Sigmoid colon (tissue), 6 donors: ENCODE measurements at regions not wholly inside any gene's neighbourhood (a gene's known extent, or its start where the extent isn't known, plus 50 kb on each side); places are given as distances from the start of the nearest gene placed in this dataset.
"Not testable (repeated sequence)": the region's sequence is repeated elsewhere in the genome, so short reads cannot be mapped to it uniquely, and the experiment has no call there.

Source experiments
- DNase-seq: peaks from one replicate; pipeline ENCODE4 v3.0.0-alpha.2; 2019
- H3K27ac ChIP-seq, 4 donors: fragments of 200-600 bp; sonication (generic); one replicate each; pipeline ENCODE4 v1.5.1; 2016 to 2019; ENCODE audit warnings: mild to moderate bottlenecking in 1 of 4
- H3K27me3 ChIP-seq, 3 donors: fragments of 200-600 bp; sonication (generic); one replicate each; pipeline ENCODE4 v1.5.1; 2019; ENCODE audit warnings: mild to moderate bottlenecking in 1 of 3
- H3K36me3 ChIP-seq, 4 donors: fragments of 200-600 bp; sonication (generic); one replicate each; pipeline ENCODE4 v1.5.1; 2016 to 2019
- H3K4me1 ChIP-seq, 4 donors: fragments of 200-600 bp; sonication (generic); one replicate each; pipeline ENCODE4 v1.5.1; 2017 to 2019
- H3K4me3 ChIP-seq, 4 donors: fragments of 200-600 bp; sonication (generic); one replicate each; pipeline ENCODE4 v1.5.1; 2017 to 2019; ENCODE audit warnings: mild to moderate bottlenecking in 2 of 4, moderate library complexity in 1 of 4
- H3K9me3 ChIP-seq, 4 donors: fragments of 200-600 bp in 3 of 4; sonication (generic) in 3 of 4; one replicate each; pipeline versions ENCODE4 v1.5.1 to v1.6.1; 2013 to 2019
- EP300 ChIP-seq, 4 donors: sonication (generic); formaldehyde crosslinking; IDR thresholded peaks; one replicate each; pipeline ENCODE4 v1.6.1; 2017; ENCODE audit warnings: antibody characterized with exemption in 4 of 4
- POLR2A ChIP-seq, 2 donors: fragments of 450-650 bp; IDR thresholded peaks; one replicate each; pipeline ENCODE4 v1.6.1; 2016; ENCODE audit warnings: antibody characterized with exemption in 2 of 2, mild to moderate bottlenecking in 2 of 2, moderate library complexity in 2 of 2
- POLR2AphosphoS5 ChIP-seq, 4 donors: sonication (generic); formaldehyde crosslinking; IDR thresholded peaks; one replicate each; pipeline ENCODE4 v1.6.1; 2017; ENCODE audit warnings: antibody characterized with exemption in 4 of 4
- WGBS, 2 donors: extraction: QIAGEN DNeasy Blood & Tissue Kit; methylation state at CpG; one replicate each; pipeline ENCODE4 v1.1.7; 2013; 5-methylcytosine and 5-hydroxymethylcytosine counted together
- intact Hi-C: fragments of 100-400 bp; cut with DNase I; formaldehyde crosslinking; loops from one replicate; pipeline ENCODE4 v1.15.1; 2023
- TF ChIP-seq, protein P1 (sequence below), 4 experiments: fragments of 450-650 bp in 3 of 4; fragments of 200-600 bp in 1 of 4; IDR thresholded peaks; one replicate each; pipeline ENCODE4 v1.5.1; 2016 to 2019; ENCODE audit warnings: antibody characterized with exemption in 4 of 4, mild to moderate bottlenecking in 3 of 4, moderate library complexity in 2 of 4
- donor health status: healthy with polysubstance abuse.
- donor health status: healthy.

DNA sequence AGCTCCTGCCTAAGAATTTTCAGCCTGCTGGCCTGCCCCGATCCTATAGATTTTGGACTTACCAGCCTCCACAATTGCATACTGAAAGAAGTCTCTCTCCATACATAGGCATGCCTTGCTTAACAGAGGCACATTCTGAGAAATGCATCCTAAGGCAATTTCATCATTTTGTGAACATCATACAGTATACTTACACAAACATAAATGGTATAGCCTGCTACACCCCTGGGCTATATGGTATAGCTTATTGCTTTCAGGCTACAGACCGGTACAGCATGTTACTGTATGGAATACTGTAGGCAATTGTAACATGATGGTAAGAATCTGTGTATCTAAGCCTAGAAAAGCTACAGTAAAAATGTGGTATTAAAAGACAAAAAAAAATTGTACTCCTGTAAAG, 174.7 kb downstream of the NRIP1 start:
- Histone ChIP-seq H3K4me3 (no peak overlapping the region), H3K36me3 (no peaks in the 10 kb centered on the region), H3K4me1 (no peaks in the 10 kb centered on the region), H3K27me3 (no peaks in the 10 kb centered on the region), H3K9me3 (no peaks in the 10 kb centered on the region), H3K27ac (no peak overlapping the region)
- no peak for DNase-seq
- intact Hi-C loops, result no loop called here
- no peak for TF ChIP-seq EP300 (IDR thresholded peaks at IDR 0.05)
- 96 to 97% methylated on average over 2 of the region's 2 CpGs for WGBS, 2 donors

DNA sequence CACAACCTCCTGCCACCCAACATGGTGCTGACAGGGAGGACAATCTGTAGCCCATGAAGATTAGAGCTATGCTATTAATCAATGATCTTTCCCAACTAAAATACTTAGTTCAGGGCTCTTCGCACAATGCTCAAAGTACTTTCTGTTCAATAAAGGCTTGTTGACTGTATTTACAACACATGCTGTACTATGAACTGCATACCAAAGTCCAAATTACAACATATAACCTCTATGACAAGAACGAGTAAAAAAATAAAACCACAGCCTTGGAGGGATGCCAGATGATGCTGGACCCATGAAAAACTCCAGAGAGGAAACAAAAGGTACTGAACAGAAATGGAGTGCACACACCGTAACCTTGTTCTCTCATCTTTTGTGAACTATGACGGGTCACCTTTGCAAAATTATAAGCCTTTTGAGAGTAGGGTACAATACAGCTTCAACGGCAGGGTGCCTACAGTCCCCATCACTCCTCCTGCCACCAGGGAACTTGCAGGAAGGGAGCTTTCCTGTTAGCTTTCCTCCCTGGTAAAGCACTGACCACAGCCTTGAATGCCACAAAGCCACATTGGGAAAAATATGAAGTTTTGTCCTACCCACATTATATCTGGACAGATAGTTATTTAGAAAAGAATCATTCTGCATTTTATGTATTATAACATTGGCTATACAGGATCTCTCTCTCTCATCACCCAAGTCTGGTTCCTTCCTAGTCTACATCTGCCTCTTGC, 175.6 kb downstream of the NRIP1 start:
- peak overlapping the region in 1 of 4 donors; percentile 14 for H3K27ac ChIP-seq
- H3K4me3 ChIP-seq, result no peak overlapping the region
- no peaks in the 10 kb centered on the region for H3K4me1 ChIP-seq
- no peak for DNase-seq
- intact Hi-C loops, result no loop called here
- no peaks in the 10 kb centered on the region for H3K27me3 ChIP-seq
- 26 to 43% methylated on average over 5 of the region's 5 CpGs for WGBS, 2 donors
- H3K36me3 ChIP-seq, result no peaks in the 10 kb centered on the region
- TF ChIP-seq POLR2A (IDR thresholded peaks at IDR 0.05) (no peak), POLR2AphosphoS5 (IDR thresholded peaks at IDR 0.05) (no peak), EP300 (IDR thresholded peaks at IDR 0.05) (no peak)
- TF ChIP-seq, protein P1, sequence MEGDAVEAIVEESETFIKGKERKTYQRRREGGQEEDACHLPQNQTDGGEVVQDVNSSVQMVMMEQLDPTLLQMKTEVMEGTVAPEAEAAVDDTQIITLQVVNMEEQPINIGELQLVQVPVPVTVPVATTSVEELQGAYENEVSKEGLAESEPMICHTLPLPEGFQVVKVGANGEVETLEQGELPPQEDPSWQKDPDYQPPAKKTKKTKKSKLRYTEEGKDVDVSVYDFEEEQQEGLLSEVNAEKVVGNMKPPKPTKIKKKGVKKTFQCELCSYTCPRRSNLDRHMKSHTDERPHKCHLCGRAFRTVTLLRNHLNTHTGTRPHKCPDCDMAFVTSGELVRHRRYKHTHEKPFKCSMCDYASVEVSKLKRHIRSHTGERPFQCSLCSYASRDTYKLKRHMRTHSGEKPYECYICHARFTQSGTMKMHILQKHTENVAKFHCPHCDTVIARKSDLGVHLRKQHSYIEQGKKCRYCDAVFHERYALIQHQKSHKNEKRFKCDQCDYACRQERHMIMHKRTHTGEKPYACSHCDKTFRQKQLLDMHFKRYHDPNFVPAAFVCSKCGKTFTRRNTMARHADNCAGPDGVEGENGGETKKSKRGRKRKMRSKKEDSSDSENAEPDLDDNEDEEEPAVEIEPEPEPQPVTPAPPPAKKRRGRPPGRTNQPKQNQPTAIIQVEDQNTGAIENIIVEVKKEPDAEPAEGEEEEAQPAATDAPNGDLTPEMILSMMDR (IDR thresholded peaks at IDR 0.05), result no peak
- H3K9me3 ChIP-seq, result no peaks in the 10 kb centered on the region

DNA sequence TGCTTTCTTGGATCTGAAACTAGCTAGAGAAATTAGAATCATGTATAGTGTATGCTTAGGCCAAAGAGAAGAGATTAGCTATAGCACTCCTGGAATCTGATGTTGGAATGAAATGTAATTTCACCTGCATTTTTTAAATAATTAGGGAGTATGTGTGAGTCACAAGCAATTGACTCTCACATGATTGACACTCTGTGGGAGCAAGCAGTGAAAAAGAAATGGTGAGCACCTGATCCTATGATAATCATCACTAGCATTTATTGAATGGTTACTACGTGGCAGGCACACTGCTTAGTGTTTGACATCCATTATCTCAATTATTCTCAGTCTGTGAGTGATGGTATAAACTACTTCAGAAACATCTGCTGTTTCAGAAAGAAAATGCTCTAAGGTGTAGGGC, 176.6 kb downstream of the NRIP1 start:
- intact Hi-C loops, result no loop called here
- no peaks in the 10 kb centered on the region for H3K36me3 ChIP-seq
- no peaks in the 10 kb centered on the region for H3K9me3 ChIP-seq
- no peaks in the 10 kb centered on the region for H3K27me3 ChIP-seq
- whole genome bisulfite sequencing, 2 donors, result 26 to 65% methylated on average over 1 of the region's 1 CpG
- no peak overlapping the region for H3K27ac ChIP-seq
- no peaks in the 10 kb centered on the region for H3K4me1 ChIP-seq
- TF ChIP-seq POLR2A (IDR thresholded peaks at IDR 0.05), result no peak
- TF ChIP-seq EP300 (IDR thresholded peaks at IDR 0.05), result no peak
- no peak for TF ChIP-seq POLR2AphosphoS5 (IDR thresholded peaks at IDR 0.05)
- TF ChIP-seq, protein P1 (IDR thresholded peaks at IDR 0.05), result no peak
- no peak overlapping the region for H3K4me3 ChIP-seq
- DNase-seq, result no peak

DNA sequence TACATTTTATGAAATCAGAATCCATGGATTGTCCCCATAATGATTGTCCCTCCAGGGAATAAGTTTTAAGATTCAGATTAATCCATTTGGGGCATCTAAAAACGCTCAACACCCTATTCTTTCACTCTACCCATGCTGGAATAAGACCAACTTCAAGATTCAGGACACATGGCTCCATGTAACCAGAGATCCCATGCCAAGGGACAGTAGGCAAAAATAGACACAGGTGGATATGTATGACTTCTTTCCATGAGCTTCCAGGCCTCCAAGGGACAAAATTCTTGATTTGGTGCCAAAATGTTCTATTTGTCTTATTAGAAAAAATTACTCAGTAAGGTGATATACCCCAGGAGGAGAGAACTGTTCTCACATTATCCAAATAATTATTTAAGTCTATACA, 178.8 kb downstream of the NRIP1 start:
- intact Hi-C loops, result no loop called here
- 91 to 99% methylated on average over 1 of the region's 1 CpG for WGBS, 2 donors

DNA sequence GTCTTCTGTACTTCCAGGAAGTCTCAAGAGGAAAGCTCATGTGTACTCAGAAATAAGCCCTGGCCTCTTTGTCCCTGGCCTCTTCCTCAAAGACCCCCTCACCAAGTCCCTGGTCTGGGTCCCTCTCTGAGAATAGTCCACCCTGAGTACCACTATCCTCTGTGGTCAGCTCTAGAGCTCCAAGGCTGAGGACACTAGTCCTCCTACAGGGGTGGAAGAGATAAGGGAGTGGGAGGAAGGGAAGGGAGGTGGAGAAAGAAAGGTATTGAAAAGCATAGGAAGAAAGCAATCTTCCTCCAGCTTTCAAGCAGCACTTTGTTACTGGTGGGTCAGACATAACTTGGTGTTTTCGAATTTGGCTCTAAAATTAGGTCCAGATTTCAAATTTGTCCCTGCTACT, 181.4 kb downstream of the NRIP1 start:
- Histone ChIP-seq H3K4me3 (no peak overlapping the region), H3K4me1 (peaks cover 0 to 3% (median under 1%) of the 10 kb centered on the region in 4 donors), H3K36me3 (no peaks in the 10 kb centered on the region), H3K27ac (no peak overlapping the region), H3K9me3 (no peaks in the 10 kb centered on the region), H3K27me3 (no peaks in the 10 kb centered on the region)
- 87 to 97% methylated on average over 1 of the region's 1 CpG for WGBS, 2 donors
- TF ChIP-seq EP300 (IDR thresholded peaks at IDR 0.05) (no peak), POLR2AphosphoS5 (IDR thresholded peaks at IDR 0.05) (no peak), POLR2A (IDR thresholded peaks at IDR 0.05) (no peak)
- TF ChIP-seq, protein P1 (IDR thresholded peaks at IDR 0.05), result no peak
- intact Hi-C loops, result no loop called here
- no peak for DNase-seq

More for the DNA sequence above, 178.8 kb downstream of the NRIP1 start:
- Histone ChIP-seq H3K27ac (no peak overlapping the region), H3K27me3 (no peaks in the 10 kb centered on the region), H3K36me3 (no peaks in the 10 kb centered on the region), H3K9me3 (no peaks in the 10 kb centered on the region), H3K4me3 (no peak overlapping the region), H3K4me1 (no peaks in the 10 kb centered on the region)
- TF ChIP-seq POLR2AphosphoS5 (IDR thresholded peaks at IDR 0.05) (no peak), POLR2A (IDR thresholded peaks at IDR 0.05) (no peak), EP300 (IDR thresholded peaks at IDR 0.05) (no peak)
- TF ChIP-seq, protein P1 (IDR thresholded peaks at IDR 0.05), result no peak
- DNase-seq, result no peak

DNA sequence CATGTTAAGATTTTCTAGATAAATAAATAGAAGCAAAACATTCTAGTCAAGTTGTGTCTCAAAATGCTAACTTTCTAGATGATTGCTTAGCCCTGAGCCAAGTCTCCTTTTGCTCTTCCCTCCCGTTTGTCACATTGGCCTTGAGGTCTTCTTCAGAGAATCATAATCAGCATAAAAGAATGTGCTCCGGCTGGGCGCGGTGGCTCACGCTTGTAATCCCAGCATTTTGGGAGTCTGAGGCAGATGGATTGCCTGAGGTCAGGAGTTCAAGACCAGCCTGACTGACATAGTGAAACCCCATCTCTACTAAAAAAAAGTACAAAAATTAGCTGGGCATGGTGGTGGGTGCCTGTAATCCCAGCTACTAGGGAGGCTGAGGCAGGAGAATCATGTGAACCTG, 182.3 kb downstream of the NRIP1 start:
- WGBS, 2 donors, result 94 to 95% methylated on average over 5 of the region's 5 CpGs
- intact Hi-C loops, H3K4me3 ChIP-seq, H3K9me3 ChIP-seq, H3K27ac ChIP-seq, H3K27me3 ChIP-seq, H3K36me3 ChIP-seq, DNase-seq: not testable (repeated sequence)
- peaks cover 0 to 11% (median 8%) of the 10 kb centered on the region in 4 donors for H3K4me1 ChIP-seq
